H1 (cell line): ENCODE measurements at regions not wholly inside any gene's neighbourhood (a gene's known extent, or its start where the extent isn't known, plus 50 kb on each side); places are given as distances from the start of the nearest gene placed in this dataset.

ENCODE experiments used
- EZH2 ChIP-seq: fragments of 200-600 bp; sonication (generic); IDR thresholded peaks from 2 replicates; pipeline ENCODE4 v1.7.1; 2012; ENCODE audit warnings: low read depth, mild to moderate bottlenecking, moderate library complexity, low read length, inconsistent platforms; ENCODE audit not compliant: severe bottlenecking
- USF2 ChIP-seq: IDR thresholded peaks from 2 replicates; pipeline ENCODE4 v1.6.1; 2011; ENCODE audit warnings: low read length, improper control_type of control experiment

- no peak for TF ChIP-seq USF2
- TF ChIP-seq EZH2: no peak
Observed at GRCh38 chr20:51154708-51155690, 132.1 kb upstream of the KCNG1 start.
